ENCODE measurements at regions not wholly inside any gene's neighbourhood (a gene's known extent, or its start where the extent isn't known, plus 50 kb on each side); places are given as distances from the start of the nearest gene placed in this dataset.

DNA sequence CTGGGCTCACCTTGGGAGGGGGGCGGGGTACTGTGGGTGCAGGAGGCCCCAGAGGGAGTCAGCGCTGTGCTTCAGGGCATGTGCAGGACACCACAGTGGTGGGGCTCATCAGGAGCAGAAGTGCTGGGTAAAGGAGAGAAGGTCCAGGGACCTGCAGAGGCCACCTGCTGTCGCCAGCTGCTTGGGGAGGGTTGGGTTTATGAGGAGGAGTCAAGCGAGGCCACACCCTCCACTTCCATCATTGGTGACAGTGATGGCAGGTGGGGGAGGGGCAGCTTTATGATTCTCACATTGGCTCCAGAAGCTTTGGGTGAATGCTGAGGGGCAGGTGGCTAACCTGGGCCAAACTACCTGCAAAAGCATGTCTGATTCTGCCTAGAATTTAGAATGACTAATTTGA, 392.6 kb downstream of the HRH4 start:
- TF ChIP-seq, protein P1, sequence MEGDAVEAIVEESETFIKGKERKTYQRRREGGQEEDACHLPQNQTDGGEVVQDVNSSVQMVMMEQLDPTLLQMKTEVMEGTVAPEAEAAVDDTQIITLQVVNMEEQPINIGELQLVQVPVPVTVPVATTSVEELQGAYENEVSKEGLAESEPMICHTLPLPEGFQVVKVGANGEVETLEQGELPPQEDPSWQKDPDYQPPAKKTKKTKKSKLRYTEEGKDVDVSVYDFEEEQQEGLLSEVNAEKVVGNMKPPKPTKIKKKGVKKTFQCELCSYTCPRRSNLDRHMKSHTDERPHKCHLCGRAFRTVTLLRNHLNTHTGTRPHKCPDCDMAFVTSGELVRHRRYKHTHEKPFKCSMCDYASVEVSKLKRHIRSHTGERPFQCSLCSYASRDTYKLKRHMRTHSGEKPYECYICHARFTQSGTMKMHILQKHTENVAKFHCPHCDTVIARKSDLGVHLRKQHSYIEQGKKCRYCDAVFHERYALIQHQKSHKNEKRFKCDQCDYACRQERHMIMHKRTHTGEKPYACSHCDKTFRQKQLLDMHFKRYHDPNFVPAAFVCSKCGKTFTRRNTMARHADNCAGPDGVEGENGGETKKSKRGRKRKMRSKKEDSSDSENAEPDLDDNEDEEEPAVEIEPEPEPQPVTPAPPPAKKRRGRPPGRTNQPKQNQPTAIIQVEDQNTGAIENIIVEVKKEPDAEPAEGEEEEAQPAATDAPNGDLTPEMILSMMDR (IDR thresholded peaks at IDR 0.05): no peak
- no peak for TF ChIP-seq POLR2A (IDR thresholded peaks at IDR 0.05)

All from testis (tissue), 2 donors.